GM23338 (cell line): ENCODE measurements at regions not wholly inside any gene's neighbourhood (a gene's known extent, or its start where the extent isn't known, plus 50 kb on each side); places are given as distances from the start of the nearest gene placed in this dataset.

Source experiments
- ATAC-seq: fragments of 200-7000 bp; cut with Tn5 transposase; 3 replicates; pipeline ENCODE4 v1.9.1; 2020
- DNase-seq: peaks from one replicate; pipeline ENCODE4 v3.0.0-alpha.2; 2015; ENCODE audit warnings: low spot score
- H2AFZ ChIP-seq: fragments of 200-600 bp; sonication (generic); 2 replicates; pipeline ENCODE4 v1.8.0; 2016; ENCODE audit warnings: antibody characterized with exemption, mild to moderate bottlenecking, moderate library complexity
- H3F3A ChIP-seq: fragments of 200-600 bp; sonication (generic); replicated peaks from 2 replicates; pipeline ENCODE4 v1.8.0; 2017; ENCODE audit warnings: antibody characterized with exemption, mixed run types, low read depth
- H3K27ac ChIP-seq: fragments of 200-600 bp; sonication (generic); 2 replicates; pipeline ENCODE4 v1.6.1; 2016; ENCODE audit warnings: low read depth
- H3K27me3 ChIP-seq: fragments of 200-600 bp; sonication (generic); 2 replicates; pipeline ENCODE4 v1.8.0; 2016; ENCODE audit warnings: mild to moderate bottlenecking, mixed run types, moderate library complexity; ENCODE audit not compliant: insufficient read depth
- H3K36me3 ChIP-seq: fragments of 200-600 bp; sonication (generic); 2 replicates; pipeline ENCODE4 v1.8.0; 2016; ENCODE audit warnings: mild to moderate bottlenecking; ENCODE audit not compliant: insufficient read depth
- H3K4me1 ChIP-seq: fragments of 200-600 bp; sonication (generic); 2 replicates; pipeline ENCODE4 v1.8.0; 2016; ENCODE audit warnings: mild to moderate bottlenecking, moderate library complexity; ENCODE audit not compliant: insufficient read depth
- H3K4me2 ChIP-seq: fragments of 200-600 bp; sonication (generic); 2 replicates; pipeline ENCODE4 v1.7.1; 2017; ENCODE audit warnings: mixed run types
- H3K4me3 ChIP-seq: fragments of 200-600 bp; sonication (generic); 2 replicates; pipeline ENCODE4 v1.6.1; 2016; ENCODE audit warnings: mixed run types
- H3K79me2 ChIP-seq: fragments of 200-600 bp; sonication (generic); replicated peaks from 2 replicates; pipeline ENCODE4 v1.8.0; 2017; ENCODE audit warnings: mild to moderate bottlenecking; ENCODE audit not compliant: insufficient read depth
- H3K9me2 ChIP-seq: fragments of 200-600 bp; sonication (generic); 2 replicates; pipeline ENCODE4 v1.8.0; 2017; ENCODE audit not compliant: insufficient read depth
- H4K20me1 ChIP-seq: fragments of 200-600 bp; sonication (generic); replicated peaks from 2 replicates; pipeline ENCODE4 v1.8.0; 2017; ENCODE audit warnings: mild to moderate bottlenecking; ENCODE audit not compliant: insufficient read depth
- H3K27ac Mint-ChIP-seq: 2 replicates; pipeline ENCODE4 v1.8.0; 2020; ENCODE audit warnings: inconsistent platforms, mild to moderate bottlenecking, moderate library complexity, mixed read lengths
- H3K27me3 Mint-ChIP-seq: 3 replicates; pipeline ENCODE4 v1.8.0; 2022; ENCODE audit warnings: low read depth, mild to moderate bottlenecking, moderate library complexity, mixed read lengths, inconsistent platforms; ENCODE audit not compliant: insufficient read depth, poor library complexity
- H3K36me3 Mint-ChIP-seq: 3 replicates; pipeline ENCODE4 v1.8.0; 2021; ENCODE audit warnings: low read depth, mild to moderate bottlenecking, inconsistent platforms, moderate library complexity, mixed read lengths
- H3K4me1 Mint-ChIP-seq: 3 replicates; pipeline ENCODE4 v1.8.0; 2020; ENCODE audit warnings: mild to moderate bottlenecking, inconsistent platforms, mixed read lengths
- H3K4me3 Mint-ChIP-seq: 3 replicates; pipeline ENCODE4 v1.8.0; 2021; ENCODE audit warnings: moderate library complexity, mild to moderate bottlenecking, inconsistent platforms, mixed read lengths
- H3K9me3 Mint-ChIP-seq: 3 replicates; pipeline ENCODE4 v1.8.0; 2020; ENCODE audit warnings: moderate library complexity, mild to moderate bottlenecking, inconsistent platforms, mixed read lengths
- CREB1 ChIP-seq: fragments of 250-450 bp; sonication (Bioruptor Pico); IDR thresholded peaks from 2 replicates; pipeline ENCODE4 v1.5.0; 2020; ENCODE audit warnings: low read depth, mild to moderate bottlenecking, moderate library complexity
- EZH2 ChIP-seq: fragments of 200-600 bp; sonication (generic); IDR thresholded peaks from one replicate; pipeline ENCODE4 v1.8.0; 2017; ENCODE audit warnings: antibody characterized with exemption, mild to moderate bottlenecking, low read depth; ENCODE audit not compliant: unreplicated experiment
- EZH2phosphoT487 ChIP-seq: fragments of 200-600 bp; sonication (generic); IDR thresholded peaks from one replicate; pipeline ENCODE4 v1.8.1; 2018; ENCODE audit warnings: antibody characterized with exemption; ENCODE audit not compliant: unreplicated experiment
- JUNB ChIP-seq: IDR thresholded peaks from one replicate; pipeline ENCODE4 v1.6.1; 2016; ENCODE audit warnings: antibody characterized with exemption; ENCODE audit not compliant: unreplicated experiment
- NANOG ChIP-seq: IDR thresholded peaks from 2 replicates; pipeline ENCODE4 v1.6.1; 2016; ENCODE audit warnings: antibody characterized with exemption, borderline replicate concordance
- POLR2AphosphoS5 ChIP-seq: IDR thresholded peaks from 2 replicates; pipeline ENCODE4 v1.6.1; 2016; ENCODE audit warnings: antibody characterized with exemption, low read depth
- STAT1 ChIP-seq: IDR thresholded peaks from one replicate; pipeline ENCODE4 v1.6.1; 2016; ENCODE audit warnings: antibody characterized with exemption; ENCODE audit not compliant: unreplicated experiment
- ZNF114 ChIP-seq: fragments of 250-450 bp; sonication (Bioruptor Pico); IDR thresholded peaks from 2 replicates; pipeline ENCODE4 v1.5.0; 2020; ENCODE audit warnings: mild to moderate bottlenecking, moderate library complexity
- ZNF331 ChIP-seq: fragments of 250-450 bp; sonication (Bioruptor Pico); IDR thresholded peaks from 2 replicates; pipeline ENCODE4 v1.5.0; 2020; ENCODE audit warnings: low read depth, mild to moderate bottlenecking, moderate library complexity
- TF ChIP-seq, protein P1 (sequence below): fragments of 250-450 bp; sonication (Bioruptor Pico); IDR thresholded peaks from 2 replicates; pipeline ENCODE4 v1.5.0; 2020; ENCODE audit warnings: mild to moderate bottlenecking, moderate library complexity
- TF ChIP-seq, protein P2 (sequence below), 2 experiments: fragments of 200-600 bp in 1 of 2; sonication (generic) in 1 of 2; conservative IDR thresholded peaks; 2 replicates each; pipeline versions ENCODE4 v1.5.1 to v1.6.1; 2016 to 2017; ENCODE audit warnings: antibody characterized with exemption in 2 of 2, low read depth in 2 of 2, mild to moderate bottlenecking in 2 of 2, moderate library complexity in 1 of 2
- TF ChIP-seq, protein P3 (sequence below): IDR thresholded peaks from 2 replicates; pipeline ENCODE4 v1.6.1; 2016; ENCODE audit warnings: antibody characterized with exemption
- TF ChIP-seq, protein P4 (sequence below): IDR thresholded peaks from one replicate; pipeline ENCODE4 v1.6.1; 2018; ENCODE audit warnings: antibody characterized with exemption; ENCODE audit not compliant: unreplicated experiment

DNA sequence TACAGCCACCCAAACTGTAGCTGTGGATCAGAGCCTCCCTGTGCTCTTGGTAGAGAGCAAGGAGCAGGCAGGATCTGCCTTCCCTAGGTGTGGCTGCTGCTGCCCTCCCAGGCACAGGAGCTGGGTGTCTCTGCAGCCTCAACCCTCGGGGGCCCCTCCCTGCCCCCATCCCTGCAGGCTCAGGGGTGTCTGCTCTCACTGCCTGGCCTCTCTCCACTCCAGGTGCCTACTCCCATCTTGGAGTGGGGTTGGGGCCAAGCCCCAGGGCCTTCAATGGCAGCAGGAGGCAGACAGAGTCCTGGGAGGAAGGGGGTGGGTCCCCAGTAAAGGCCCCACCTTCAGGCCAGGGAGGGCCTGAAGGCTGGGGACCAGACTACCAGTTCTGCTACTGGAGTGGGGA lies 189.7 kb upstream of the OSR1 start:
- Histone ChIP-seq H3F3A (no peaks in the 10 kb centered on the region), H4K20me1 (no peaks in the 10 kb centered on the region), H2AFZ (no peak overlapping the region), H3K4me2 (no peak overlapping the region), H3K4me3 (no peak overlapping the region), H3K27me3 (no peaks in the 10 kb centered on the region), H3K36me3 (no peaks in the 10 kb centered on the region), H3K9me2 (0 out of 2 replicates have a peak, but pooled peaks cover 3% of the 10 kb centered on the region), H3K79me2 (no peaks in the 10 kb centered on the region), H3K4me1 (no peaks in the 10 kb centered on the region), H3K27ac (no peak overlapping the region)
- DNase-seq (no peak), ATAC-seq (no peak)
- H3K4me3 Mint-ChIP-seq: no peak overlapping the region
- H3K9me3 Mint-ChIP-seq: no peaks in the 10 kb centered on the region
- peaks cover 6% of the 10 kb centered on the region for H3K27me3 Mint-ChIP-seq
- H3K36me3 Mint-ChIP-seq: no peaks in the 10 kb centered on the region
- no peak overlapping the region for H3K27ac Mint-ChIP-seq
- TF ChIP-seq EZH2phosphoT487: no peak
- no peak for TF ChIP-seq ZNF331
- TF ChIP-seq, protein P1, sequence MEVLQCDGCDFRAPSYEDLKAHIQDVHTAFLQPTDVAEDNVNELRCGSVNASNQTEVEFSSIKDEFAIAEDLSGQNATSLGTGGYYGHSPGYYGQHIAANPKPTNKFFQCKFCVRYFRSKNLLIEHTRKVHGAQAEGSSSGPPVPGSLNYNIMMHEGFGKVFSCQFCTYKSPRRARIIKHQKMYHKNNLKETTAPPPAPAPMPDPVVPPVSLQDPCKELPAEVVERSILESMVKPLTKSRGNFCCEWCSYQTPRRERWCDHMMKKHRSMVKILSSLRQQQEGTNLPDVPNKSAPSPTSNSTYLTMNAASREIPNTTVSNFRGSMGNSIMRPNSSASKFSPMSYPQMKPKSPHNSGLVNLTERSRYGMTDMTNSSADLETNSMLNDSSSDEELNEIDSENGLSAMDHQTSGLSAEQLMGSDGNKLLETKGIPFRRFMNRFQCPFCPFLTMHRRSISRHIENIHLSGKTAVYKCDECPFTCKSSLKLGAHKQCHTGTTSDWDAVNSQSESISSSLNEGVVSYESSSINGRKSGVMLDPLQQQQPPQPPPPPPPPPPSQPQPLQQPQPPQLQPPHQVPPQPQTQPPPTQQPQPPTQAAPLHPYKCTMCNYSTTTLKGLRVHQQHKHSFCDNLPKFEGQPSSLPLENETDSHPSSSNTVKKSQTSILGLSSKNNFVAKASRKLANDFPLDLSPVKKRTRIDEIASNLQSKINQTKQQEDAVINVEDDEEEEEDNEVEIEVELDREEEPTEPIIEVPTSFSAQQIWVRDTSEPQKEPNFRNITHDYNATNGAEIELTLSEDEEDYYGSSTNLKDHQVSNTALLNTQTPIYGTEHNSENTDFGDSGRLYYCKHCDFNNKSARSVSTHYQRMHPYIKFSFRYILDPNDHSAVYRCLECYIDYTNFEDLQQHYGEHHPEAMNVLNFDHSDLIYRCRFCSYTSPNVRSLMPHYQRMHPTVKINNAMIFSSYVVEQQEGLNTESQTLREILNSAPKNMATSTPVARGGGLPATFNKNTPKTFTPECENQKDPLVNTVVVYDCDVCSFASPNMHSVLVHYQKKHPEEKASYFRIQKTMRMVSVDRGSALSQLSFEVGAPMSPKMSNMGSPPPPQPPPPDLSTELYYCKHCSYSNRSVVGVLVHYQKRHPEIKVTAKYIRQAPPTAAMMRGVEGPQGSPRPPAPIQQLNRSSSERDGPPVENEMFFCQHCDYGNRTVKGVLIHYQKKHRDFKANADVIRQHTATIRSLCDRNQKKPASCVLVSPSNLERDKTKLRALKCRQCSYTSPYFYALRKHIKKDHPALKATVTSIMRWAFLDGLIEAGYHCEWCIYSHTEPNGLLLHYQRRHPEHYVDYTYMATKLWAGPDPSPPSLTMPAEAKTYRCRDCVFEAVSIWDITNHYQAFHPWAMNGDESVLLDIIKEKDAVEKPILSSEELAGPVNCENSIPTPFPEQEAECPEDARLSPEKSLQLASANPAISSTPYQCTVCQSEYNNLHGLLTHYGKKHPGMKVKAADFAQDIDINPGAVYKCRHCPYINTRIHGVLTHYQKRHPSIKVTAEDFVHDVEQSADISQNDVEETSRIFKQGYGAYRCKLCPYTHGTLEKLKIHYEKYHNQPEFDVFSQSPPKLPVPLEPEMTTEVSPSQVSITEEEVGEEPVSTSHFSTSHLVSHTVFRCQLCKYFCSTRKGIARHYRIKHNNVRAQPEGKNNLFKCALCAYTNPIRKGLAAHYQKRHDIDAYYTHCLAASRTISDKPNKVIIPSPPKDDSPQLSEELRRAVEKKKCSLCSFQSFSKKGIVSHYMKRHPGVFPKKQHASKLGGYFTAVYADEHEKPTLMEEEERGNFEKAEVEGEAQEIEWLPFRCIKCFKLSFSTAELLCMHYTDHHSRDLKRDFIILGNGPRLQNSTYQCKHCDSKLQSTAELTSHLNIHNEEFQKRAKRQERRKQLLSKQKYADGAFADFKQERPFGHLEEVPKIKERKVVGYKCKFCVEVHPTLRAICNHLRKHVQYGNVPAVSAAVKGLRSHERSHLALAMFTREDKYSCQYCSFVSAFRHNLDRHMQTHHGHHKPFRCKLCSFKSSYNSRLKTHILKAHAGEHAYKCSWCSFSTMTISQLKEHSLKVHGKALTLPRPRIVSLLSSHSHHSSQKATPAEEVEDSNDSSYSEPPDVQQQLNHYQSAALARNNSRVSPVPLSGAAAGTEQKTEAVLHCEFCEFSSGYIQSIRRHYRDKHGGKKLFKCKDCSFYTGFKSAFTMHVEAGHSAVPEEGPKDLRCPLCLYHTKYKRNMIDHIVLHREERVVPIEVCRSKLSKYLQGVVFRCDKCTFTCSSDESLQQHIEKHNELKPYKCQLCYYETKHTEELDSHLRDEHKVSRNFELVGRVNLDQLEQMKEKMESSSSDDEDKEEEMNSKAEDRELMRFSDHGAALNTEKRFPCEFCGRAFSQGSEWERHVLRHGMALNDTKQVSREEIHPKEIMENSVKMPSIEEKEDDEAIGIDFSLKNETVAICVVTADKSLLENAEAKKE (CRISPR knock-in tag): no peak
- TF ChIP-seq STAT1: no peak
- no peak for TF ChIP-seq ZNF114 (CRISPR knock-in tag)
- no peak for TF ChIP-seq NANOG
- no peak for TF ChIP-seq POLR2AphosphoS5
- TF ChIP-seq CREB1 (CRISPR knock-in tag): no peak
- TF ChIP-seq, protein P2, sequence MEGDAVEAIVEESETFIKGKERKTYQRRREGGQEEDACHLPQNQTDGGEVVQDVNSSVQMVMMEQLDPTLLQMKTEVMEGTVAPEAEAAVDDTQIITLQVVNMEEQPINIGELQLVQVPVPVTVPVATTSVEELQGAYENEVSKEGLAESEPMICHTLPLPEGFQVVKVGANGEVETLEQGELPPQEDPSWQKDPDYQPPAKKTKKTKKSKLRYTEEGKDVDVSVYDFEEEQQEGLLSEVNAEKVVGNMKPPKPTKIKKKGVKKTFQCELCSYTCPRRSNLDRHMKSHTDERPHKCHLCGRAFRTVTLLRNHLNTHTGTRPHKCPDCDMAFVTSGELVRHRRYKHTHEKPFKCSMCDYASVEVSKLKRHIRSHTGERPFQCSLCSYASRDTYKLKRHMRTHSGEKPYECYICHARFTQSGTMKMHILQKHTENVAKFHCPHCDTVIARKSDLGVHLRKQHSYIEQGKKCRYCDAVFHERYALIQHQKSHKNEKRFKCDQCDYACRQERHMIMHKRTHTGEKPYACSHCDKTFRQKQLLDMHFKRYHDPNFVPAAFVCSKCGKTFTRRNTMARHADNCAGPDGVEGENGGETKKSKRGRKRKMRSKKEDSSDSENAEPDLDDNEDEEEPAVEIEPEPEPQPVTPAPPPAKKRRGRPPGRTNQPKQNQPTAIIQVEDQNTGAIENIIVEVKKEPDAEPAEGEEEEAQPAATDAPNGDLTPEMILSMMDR (conservative IDR thresholded peaks at IDR 0.05; ENCODE audit: low read depth in 2 of 2): no peak
- TF ChIP-seq, protein P3, sequence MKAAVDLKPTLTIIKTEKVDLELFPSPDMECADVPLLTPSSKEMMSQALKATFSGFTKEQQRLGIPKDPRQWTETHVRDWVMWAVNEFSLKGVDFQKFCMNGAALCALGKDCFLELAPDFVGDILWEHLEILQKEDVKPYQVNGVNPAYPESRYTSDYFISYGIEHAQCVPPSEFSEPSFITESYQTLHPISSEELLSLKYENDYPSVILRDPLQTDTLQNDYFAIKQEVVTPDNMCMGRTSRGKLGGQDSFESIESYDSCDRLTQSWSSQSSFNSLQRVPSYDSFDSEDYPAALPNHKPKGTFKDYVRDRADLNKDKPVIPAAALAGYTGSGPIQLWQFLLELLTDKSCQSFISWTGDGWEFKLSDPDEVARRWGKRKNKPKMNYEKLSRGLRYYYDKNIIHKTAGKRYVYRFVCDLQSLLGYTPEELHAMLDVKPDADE: no peak
- TF ChIP-seq, protein P4, sequence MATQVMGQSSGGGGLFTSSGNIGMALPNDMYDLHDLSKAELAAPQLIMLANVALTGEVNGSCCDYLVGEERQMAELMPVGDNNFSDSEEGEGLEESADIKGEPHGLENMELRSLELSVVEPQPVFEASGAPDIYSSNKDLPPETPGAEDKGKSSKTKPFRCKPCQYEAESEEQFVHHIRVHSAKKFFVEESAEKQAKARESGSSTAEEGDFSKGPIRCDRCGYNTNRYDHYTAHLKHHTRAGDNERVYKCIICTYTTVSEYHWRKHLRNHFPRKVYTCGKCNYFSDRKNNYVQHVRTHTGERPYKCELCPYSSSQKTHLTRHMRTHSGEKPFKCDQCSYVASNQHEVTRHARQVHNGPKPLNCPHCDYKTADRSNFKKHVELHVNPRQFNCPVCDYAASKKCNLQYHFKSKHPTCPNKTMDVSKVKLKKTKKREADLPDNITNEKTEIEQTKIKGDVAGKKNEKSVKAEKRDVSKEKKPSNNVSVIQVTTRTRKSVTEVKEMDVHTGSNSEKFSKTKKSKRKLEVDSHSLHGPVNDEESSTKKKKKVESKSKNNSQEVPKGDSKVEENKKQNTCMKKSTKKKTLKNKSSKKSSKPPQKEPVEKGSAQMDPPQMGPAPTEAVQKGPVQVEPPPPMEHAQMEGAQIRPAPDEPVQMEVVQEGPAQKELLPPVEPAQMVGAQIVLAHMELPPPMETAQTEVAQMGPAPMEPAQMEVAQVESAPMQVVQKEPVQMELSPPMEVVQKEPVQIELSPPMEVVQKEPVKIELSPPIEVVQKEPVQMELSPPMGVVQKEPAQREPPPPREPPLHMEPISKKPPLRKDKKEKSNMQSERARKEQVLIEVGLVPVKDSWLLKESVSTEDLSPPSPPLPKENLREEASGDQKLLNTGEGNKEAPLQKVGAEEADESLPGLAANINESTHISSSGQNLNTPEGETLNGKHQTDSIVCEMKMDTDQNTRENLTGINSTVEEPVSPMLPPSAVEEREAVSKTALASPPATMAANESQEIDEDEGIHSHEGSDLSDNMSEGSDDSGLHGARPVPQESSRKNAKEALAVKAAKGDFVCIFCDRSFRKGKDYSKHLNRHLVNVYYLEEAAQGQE: no peak
- no peak for TF ChIP-seq JUNB
- no peak for TF ChIP-seq EZH2
- H3K4me1 Mint-ChIP-seq: no peaks in the 10 kb centered on the region
